AG10803 (cell line): ENCODE measurements at regions not wholly inside any gene's neighbourhood (a gene's known extent, or its start where the extent isn't known, plus 50 kb on each side); places are given as distances from the start of the nearest gene placed in this dataset.

ENCODE experiments used
- DNase-seq: peaks from one replicate; pipeline ENCODE4 v3.0.0; 2010; ENCODE audit warnings: low read depth
- H3K4me3 ChIP-seq: 2 replicates; pipeline ENCODE4 v1.5.1; 2011; ENCODE audit warnings: mild to moderate bottlenecking, low read length, control low read depth
- TF ChIP-seq, protein P1 (sequence below): conservative IDR thresholded peaks from 2 replicates; pipeline ENCODE4 v1.5.1; 2011; ENCODE audit warnings: mild to moderate bottlenecking, low read length, control low read depth, inconsistent platforms

DNA sequence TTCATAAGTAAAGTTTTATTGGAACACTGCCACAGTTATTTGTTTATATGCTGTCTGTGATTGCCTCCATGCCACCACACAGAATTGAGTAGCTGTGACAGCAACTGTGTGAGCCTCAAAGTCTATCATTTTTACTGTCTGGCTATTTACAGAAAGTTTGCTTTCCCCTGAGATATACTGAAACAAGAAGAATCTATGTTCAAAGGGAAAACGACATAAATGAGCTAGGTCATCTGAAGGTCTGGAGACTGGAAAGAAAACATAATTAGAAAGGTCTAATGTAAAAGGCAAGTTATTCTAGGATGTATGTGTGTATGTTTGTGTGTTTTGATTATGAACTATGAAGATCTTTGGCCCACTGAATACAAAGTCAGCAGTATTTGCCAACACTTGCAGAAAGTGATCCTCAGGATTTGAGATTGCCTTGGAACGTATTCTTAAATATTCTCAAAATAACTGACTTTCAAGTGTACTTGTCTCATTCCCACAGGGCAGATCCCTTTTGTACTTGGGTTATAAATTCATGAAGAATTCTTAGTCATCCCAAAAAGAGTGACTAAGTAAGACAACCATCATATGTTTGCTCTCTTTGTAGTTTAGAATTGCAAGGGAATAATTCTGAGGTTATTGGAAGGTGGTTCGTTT lies 677.7 kb downstream of the DOK5 start:
- DNase-seq: no peak

DNA sequence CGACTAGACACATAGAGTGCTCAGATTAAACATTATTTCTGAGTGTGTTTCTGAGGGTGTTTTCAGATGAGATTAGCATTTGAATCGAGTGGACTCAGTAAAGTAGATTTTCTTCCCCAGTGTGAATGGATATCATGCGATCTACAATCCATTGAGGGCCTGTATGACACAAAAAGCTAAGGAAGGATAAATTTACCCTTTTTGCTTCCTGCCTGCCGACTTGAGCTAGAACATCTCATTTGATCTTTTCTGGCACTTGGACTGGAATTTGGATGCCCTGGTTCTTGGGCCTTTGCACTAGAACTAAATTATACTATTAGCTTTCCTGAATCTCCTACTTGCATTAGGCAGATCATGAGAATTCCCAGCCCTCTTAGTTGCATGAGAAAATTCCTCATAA lies 675.8 kb downstream of the DOK5 start:
- DNase-seq: no peak
- H3K4me3 ChIP-seq: no peak overlapping the region
- TF ChIP-seq, protein P1, sequence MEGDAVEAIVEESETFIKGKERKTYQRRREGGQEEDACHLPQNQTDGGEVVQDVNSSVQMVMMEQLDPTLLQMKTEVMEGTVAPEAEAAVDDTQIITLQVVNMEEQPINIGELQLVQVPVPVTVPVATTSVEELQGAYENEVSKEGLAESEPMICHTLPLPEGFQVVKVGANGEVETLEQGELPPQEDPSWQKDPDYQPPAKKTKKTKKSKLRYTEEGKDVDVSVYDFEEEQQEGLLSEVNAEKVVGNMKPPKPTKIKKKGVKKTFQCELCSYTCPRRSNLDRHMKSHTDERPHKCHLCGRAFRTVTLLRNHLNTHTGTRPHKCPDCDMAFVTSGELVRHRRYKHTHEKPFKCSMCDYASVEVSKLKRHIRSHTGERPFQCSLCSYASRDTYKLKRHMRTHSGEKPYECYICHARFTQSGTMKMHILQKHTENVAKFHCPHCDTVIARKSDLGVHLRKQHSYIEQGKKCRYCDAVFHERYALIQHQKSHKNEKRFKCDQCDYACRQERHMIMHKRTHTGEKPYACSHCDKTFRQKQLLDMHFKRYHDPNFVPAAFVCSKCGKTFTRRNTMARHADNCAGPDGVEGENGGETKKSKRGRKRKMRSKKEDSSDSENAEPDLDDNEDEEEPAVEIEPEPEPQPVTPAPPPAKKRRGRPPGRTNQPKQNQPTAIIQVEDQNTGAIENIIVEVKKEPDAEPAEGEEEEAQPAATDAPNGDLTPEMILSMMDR: no peak

More for the DNA sequence above, 677.7 kb downstream of the DOK5 start:
- TF ChIP-seq, protein P1: no peak
- H3K4me3 ChIP-seq: no peak overlapping the region

DNA sequence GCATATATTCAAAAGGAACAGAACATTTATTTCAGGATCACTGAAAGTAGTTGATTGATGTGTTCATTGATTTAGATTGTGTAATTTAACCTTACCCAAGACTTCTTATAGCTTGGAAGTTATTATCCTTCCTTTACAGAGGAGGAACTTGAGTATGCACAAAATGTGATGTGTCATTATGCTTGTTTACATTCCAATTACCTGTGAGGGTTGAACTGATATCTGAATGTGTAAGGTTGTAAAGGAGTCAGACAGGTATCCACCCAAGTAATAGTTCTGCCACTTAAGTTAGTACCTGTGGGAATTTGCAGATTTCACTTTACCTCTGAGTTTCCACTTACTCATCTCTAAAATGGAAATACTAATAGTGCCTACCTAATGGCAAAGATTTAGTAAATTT lies 668.2 kb downstream of the DOK5 start:
- DNase-seq: no peak
- no peak overlapping the region for H3K4me3 ChIP-seq
- TF ChIP-seq, protein P1: no peak

DNA sequence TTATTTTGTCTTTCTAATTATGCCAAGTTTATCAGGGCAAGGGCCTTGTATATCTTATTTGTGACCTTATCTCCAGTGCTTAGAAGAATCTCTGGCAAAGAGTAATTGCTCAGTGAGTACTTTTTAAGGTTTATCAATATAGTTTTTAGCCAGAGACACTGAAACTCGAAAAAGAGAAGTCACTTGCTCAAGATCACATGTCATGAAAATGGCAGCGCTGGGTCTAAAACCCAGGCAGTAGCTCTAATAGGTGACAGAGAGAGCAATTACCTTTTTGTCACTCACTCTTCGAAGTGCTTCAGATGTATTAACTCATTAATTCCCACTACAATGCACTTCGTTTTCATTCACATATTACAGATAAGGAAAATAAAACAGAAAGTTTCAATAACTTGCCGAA lies 667.5 kb downstream of the DOK5 start:
- TF ChIP-seq, protein P1: no peak
- no peak overlapping the region for H3K4me3 ChIP-seq
- no peak for DNase-seq

DNA sequence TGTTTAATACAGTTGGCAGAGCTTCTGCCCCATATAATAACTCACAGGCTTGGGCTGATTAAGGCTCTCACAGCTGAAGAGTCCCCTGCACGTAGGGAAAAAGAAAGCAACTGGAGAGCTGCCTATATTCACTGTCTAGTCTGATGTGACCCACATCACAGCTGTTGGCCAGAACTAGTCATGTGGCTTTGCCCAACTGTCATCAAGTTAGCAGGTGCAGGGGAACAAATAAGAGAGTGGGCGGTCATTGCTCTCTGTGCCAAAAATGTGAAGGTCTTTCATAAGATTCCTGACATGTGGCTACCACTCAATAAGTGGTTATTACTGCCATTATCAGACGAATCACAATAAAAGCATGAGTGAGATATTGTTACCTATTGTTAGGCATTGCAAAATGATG lies 665.2 kb downstream of the DOK5 start:
- DNase-seq: no peak
- H3K4me3 ChIP-seq: no peak overlapping the region
- TF ChIP-seq, protein P1: no peak

DNA sequence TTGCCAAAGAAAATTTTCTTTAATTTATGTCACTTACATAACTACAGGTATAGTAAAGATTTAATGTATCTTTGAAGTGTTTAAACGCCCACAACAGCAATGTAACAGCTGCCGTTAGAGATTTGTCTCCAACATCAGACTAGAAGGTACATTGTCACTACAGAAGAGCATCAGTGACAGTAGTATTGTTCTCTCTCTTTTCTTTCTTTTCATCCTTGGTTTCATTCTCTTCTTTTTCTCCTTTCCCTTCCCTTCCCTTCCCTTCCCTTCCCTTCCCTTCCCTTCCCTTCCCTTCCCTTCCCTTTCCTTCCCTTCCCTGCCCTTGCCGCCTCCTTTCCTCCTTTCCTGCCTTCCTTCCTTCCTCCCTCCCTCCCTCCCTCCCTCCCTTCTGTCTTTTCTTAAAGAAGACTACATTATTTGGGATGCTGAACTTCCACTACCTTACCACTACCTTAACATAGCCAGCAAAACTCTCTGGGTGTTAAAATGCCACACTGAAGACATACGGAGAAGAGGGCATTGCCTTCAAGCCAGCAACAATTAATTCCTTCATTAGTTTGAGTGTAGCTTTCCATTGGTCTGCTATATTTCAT lies 663.9 kb downstream of the DOK5 start:
- H3K4me3 ChIP-seq: no peak overlapping the region
- TF ChIP-seq, protein P1: no peak
- DNase-seq: no peak

DNA sequence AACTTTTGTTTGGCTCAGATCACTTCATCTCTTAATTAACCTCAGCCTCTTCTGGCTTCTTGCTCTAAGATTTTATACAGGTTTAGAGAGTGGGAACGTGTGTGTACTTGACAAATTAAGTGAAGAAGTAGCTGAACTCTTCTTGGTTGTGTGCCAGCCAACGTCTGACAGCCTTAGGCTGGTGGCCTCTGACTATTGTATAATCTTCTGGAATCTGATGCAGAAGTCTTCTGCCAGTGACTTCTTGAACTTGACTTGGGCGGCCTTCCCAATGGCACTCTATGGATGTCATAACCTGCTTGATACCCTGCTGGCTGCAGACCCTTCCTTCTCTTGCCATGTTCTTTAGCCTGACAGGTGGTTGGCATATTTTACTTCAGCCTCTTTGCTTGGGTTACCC lies 660.5 kb downstream of the DOK5 start:
- H3K4me3 ChIP-seq: no peak overlapping the region
- TF ChIP-seq, protein P1: no peak
- DNase-seq: no peak
